K562 (cell line): ENCODE measurements at regions not wholly inside any gene's neighbourhood (a gene's known extent, or its start where the extent isn't known, plus 50 kb on each side); places are given as distances from the start of the nearest gene placed in this dataset.

ENCODE experiments used
- AFF4 ChIP-seq: sonication (generic); formaldehyde crosslinking; IDR thresholded peaks from 2 replicates; pipeline ENCODE4 v1.8.0; 2023; ENCODE audit warnings: mild to moderate bottlenecking, missing genetic modification reagents
- CGGBP1 ChIP-seq: fragments of 250-450 bp; sonication (Bioruptor Pico); IDR thresholded peaks from 2 replicates; pipeline ENCODE4 v1.9.0; 2021; ENCODE audit warnings: mild to moderate bottlenecking
- DACH1 ChIP-seq: fragments of 450-650 bp; IDR thresholded peaks from 2 replicates; pipeline ENCODE4 v1.6.1; 2018; ENCODE audit not compliant: partially characterized antibody
- DEAF1 ChIP-seq: fragments of 450-650 bp; formaldehyde crosslinking; IDR thresholded peaks from 2 replicates; pipeline ENCODE4 v1.4.0; 2020; ENCODE audit warnings: mild to moderate bottlenecking, moderate library complexity
- HOMEZ ChIP-seq: fragments of 250-450 bp; sonication (Bioruptor Pico); IDR thresholded peaks from 2 replicates; pipeline ENCODE4 v1.4.0; 2020; ENCODE audit warnings: mild to moderate bottlenecking, moderate library complexity
- MYBL2 ChIP-seq, 2 experiments: fragments of 450-650 bp in 1 of 2; sonication (generic) in 1 of 2; formaldehyde crosslinking in 1 of 2; IDR thresholded peaks; 2 replicates each; pipeline versions ENCODE4 v1.6.1 to v1.8.1; 2017 to 2022; ENCODE audit warnings: borderline replicate concordance in 1 of 2, inconsistent platforms in 1 of 2, low read depth in 1 of 2, mild to moderate bottlenecking in 1 of 2, missing genetic modification reagents in 1 of 2, moderate library complexity in 1 of 2
- MYNN ChIP-seq, 2 experiments: sonication (generic); formaldehyde crosslinking in 1 of 2; IDR thresholded peaks; 2 replicates each; pipeline versions ENCODE4 v1.5.0 to v1.6.1; 2016 to 2020; ENCODE audit warnings: antibody characterized with exemption in 1 of 2, missing genetic modification reagents in 1 of 2
- POLR2A ChIP-seq: fragments of 450-650 bp; conservative IDR thresholded peaks from 2 replicates; pipeline ENCODE4 v1.6.1; 2016
- SIN3A ChIP-seq, 2 experiments: fragments of 150-350 bp in 1 of 2; IDR thresholded peaks; 2 replicates each; pipeline ENCODE4 v1.6.1; 2011 to 2016; ENCODE audit warnings: borderline replicate concordance in 2 of 2, low read depth in 2 of 2, low read length in 2 of 2, mild to moderate bottlenecking in 2 of 2, moderate library complexity in 2 of 2; ENCODE audit not compliant: control insufficient read depth in 1 of 2
- ZNF347 ChIP-seq: fragments of 450-650 bp; formaldehyde crosslinking; IDR thresholded peaks from 2 replicates; pipeline ENCODE4 v1.4.0; 2020; ENCODE audit warnings: low read depth, mild to moderate bottlenecking, moderate library complexity
- TF ChIP-seq, protein P1 (sequence below), 2 experiments: fragments of 450-650 bp; IDR thresholded peaks; 2 replicates each; pipeline ENCODE4 v1.6.1; 2016
- TF ChIP-seq, protein P2 (sequence below), 3 experiments: fragments of 200-800 bp in 1 of 3; sonication (Bioruptor generic) in 1 of 3; sonication (generic) in 1 of 3; formaldehyde crosslinking in 1 of 3; IDR thresholded peaks; 2 replicates each; pipeline versions ENCODE4 v1.6.1 to v1.8.0; 2016 to 2022; ENCODE audit warnings: mild to moderate bottlenecking in 2 of 3, missing compliant biosample characterization in 2 of 3, missing genetic modification characterization in 2 of 3, missing genetic modification reagents in 1 of 3

GRCh38 chr6:26202811-26203583 lies 115.8 kb downstream of the HFE start (continued):
- TF ChIP-seq DEAF1 = 0 out of 2 replicates have a peak, but pooled peaks have one; percentile 25
- peak; percentile 29 for TF ChIP-seq POLR2A
- TF ChIP-seq MYBL2 (IDR thresholded peaks at IDR 0.05; ENCODE audit: low read depth) = no peak
- TF ChIP-seq MYBL2 (CRISPR knock-in tag; IDR thresholded peaks at IDR 0.05; ENCODE audit: borderline replicate concordance) = no peak
- TF ChIP-seq SIN3A (IDR thresholded peaks at IDR 0.05; ENCODE audit: borderline replicate concordance in 2 of 2, control insufficient read depth in 1 of 2, low read depth in 2 of 2, low read length in 2 of 2) = peak in 1 of 2 experiments; percentile 52; a peak in 1 of 4 replicates
- TF ChIP-seq, protein P1, sequence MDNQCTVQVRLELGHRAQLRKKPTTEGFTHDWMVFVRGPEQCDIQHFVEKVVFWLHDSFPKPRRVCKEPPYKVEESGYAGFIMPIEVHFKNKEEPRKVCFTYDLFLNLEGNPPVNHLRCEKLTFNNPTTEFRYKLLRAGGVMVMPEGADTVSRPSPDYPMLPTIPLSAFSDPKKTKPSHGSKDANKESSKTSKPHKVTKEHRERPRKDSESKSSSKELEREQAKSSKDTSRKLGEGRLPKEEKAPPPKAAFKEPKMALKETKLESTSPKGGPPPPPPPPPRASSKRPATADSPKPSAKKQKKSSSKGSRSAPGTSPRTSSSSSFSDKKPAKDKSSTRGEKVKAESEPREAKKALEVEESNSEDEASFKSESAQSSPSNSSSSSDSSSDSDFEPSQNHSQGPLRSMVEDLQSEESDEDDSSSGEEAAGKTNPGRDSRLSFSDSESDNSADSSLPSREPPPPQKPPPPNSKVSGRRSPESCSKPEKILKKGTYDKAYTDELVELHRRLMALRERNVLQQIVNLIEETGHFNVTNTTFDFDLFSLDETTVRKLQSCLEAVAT (IDR thresholded peaks at IDR 0.05) = peak; percentile 88 to 95
- TF ChIP-seq HOMEZ (CRISPR knock-in tag) = 0 out of 2 replicates have a peak, but pooled peaks have one; percentile 4
- TF ChIP-seq ZNF347 (CRISPR knock-in tag) = no peak
- TF ChIP-seq, protein P2, sequence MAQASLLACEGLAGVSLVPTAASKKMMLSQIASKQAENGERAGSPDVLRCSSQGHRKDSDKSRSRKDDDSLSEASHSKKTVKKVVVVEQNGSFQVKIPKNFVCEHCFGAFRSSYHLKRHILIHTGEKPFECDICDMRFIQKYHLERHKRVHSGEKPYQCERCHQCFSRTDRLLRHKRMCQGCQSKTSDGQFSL (CRISPR knock-in tag; IDR thresholded peaks at IDR 0.05) = no peak
- TF ChIP-seq, protein P2 (tag; IDR thresholded peaks at IDR 0.05) = 0 out of 4 replicates have a peak, but pooled peaks of 1 of the 2 experiments have one; percentile 22
- TF ChIP-seq DACH1 = peak; percentile 40
- peak; percentile 52 for TF ChIP-seq MYNN (IDR thresholded peaks at IDR 0.05)
- TF ChIP-seq MYNN (CRISPR knock-in tag; IDR thresholded peaks at IDR 0.05) = no peak
- TF ChIP-seq CGGBP1 (CRISPR knock-in tag) = peak; percentile 78
- 0 out of 2 replicates have a peak, but pooled peaks have one; percentile 56 for TF ChIP-seq AFF4 (CRISPR knock-in tag)
